Femur (tissue), 1 donor: ENCODE measurements at regions not wholly inside any gene's neighbourhood (a gene's known extent, or its start where the extent isn't known, plus 50 kb on each side); places are given as distances from the start of the nearest gene placed in this dataset.
"Not testable (repeated sequence)": the region's sequence is repeated elsewhere in the genome, so short reads cannot be mapped to it uniquely, and the experiment has no call there.

Source experiments
- DNase-seq: peaks from one replicate; pipeline ENCODE4 v3.0.0-alpha.2; 2017

- DNase-seq: no peak
Measured at GRCh38 chr16:79966226-79966625, 365.7 kb upstream of the MAF start.

GRCh38 chr16:79965718-79966117 lies 365.2 kb upstream of the MAF start:
- DNase-seq: no peak

GRCh38 chr16:79964104-79964503 lies 363.6 kb upstream of the MAF start:
- no peak for DNase-seq

- no peak for DNase-seq
Measured at GRCh38 chr16:79962962-79963361, 362.4 kb upstream of the MAF start.

GRCh38 chr16:79959226-79959625 lies 358.7 kb upstream of the MAF start:
- no peak for DNase-seq

GRCh38 chr16:79954921-79955705 lies 354.6 kb upstream of the MAF start:
- DNase-seq: no peak

GRCh38 chr16:79950932-79951719 lies 350.6 kb upstream of the MAF start:
- DNase-seq: no peak

- DNase-seq: no peak
Measured at GRCh38 chr16:79949417-79949816, 348.9 kb upstream of the MAF start.

GRCh38 chr16:79947771-79948170 lies 347.2 kb upstream of the MAF start:
- no peak for DNase-seq

- no peak for DNase-seq
Measured at GRCh38 chr16:79946252-79946651, 345.7 kb upstream of the MAF start.

- DNase-seq: no peak
Measured at GRCh38 chr16:79943736-79944135, 343.2 kb upstream of the MAF start.

- no peak for DNase-seq
Measured at GRCh38 chr16:79938575-79938974, 338.0 kb upstream of the MAF start.

- not testable (repeated sequence) for DNase-seq
Measured at GRCh38 chr16:79937671-79938070, 337.1 kb upstream of the MAF start.

GRCh38 chr16:79933603-79934002 lies 333.1 kb upstream of the MAF start:
- DNase-seq: no peak

GRCh38 chr16:79932572-79932971 lies 332.0 kb upstream of the MAF start:
- DNase-seq: no peak

- no peak for DNase-seq
Measured at GRCh38 chr16:79931721-79932120, 331.2 kb upstream of the MAF start.

- DNase-seq: no peak
Measured at GRCh38 chr16:79929260-79929965, 328.9 kb upstream of the MAF start.

GRCh38 chr16:79928142-79928873 lies 327.8 kb upstream of the MAF start:
- no peak for DNase-seq

- no peak for DNase-seq
Measured at GRCh38 chr16:79926451-79927205, 326.1 kb upstream of the MAF start.

GRCh38 chr16:79923431-79923830 lies 322.9 kb upstream of the MAF start:
- no peak for DNase-seq

- DNase-seq: no peak
Measured at GRCh38 chr16:79920685-79921084, 320.1 kb upstream of the MAF start.

GRCh38 chr16:79918916-79919315 lies 318.4 kb upstream of the MAF start:
- DNase-seq: no peak
